ENCODE measurements at regions not wholly inside any gene's neighbourhood (a gene's known extent, or its start where the extent isn't known, plus 50 kb on each side); places are given as distances from the start of the nearest gene placed in this dataset.

- DNase-seq = no peak
Observed at GRCh38 chr20:48292806-48293205, 507.5 kb upstream of the SULF2 start.

GRCh38 chr20:48291896-48292295 lies 506.6 kb upstream of the SULF2 start:
- DNase-seq = no peak

GRCh38 chr20:48288930-48289507 lies 503.7 kb upstream of the SULF2 start:
- no peak for DNase-seq

GRCh38 chr20:48287552-48288170 lies 502.4 kb upstream of the SULF2 start:
- no peak for DNase-seq

GRCh38 chr20:48287021-48287494 lies 501.8 kb upstream of the SULF2 start:
- peak; percentile 12 for DNase-seq

- peak; percentile 52 for DNase-seq
Observed at GRCh38 chr20:48286601-48287000, 501.3 kb upstream of the SULF2 start.

- DNase-seq = no peak
Observed at GRCh38 chr20:48285656-48286055, 500.4 kb upstream of the SULF2 start.

GRCh38 chr20:48284837-48285236 lies 499.6 kb upstream of the SULF2 start:
- no peak for DNase-seq

GRCh38 chr20:48284315-48284714 lies 499.0 kb upstream of the SULF2 start:
- no peak for DNase-seq

GRCh38 chr20:48283470-48284110 lies 498.3 kb upstream of the SULF2 start:
- DNase-seq = no peak

GRCh38 chr20:48282591-48283228 lies 497.4 kb upstream of the SULF2 start:
- DNase-seq = no peak

- DNase-seq = no peak
Observed at GRCh38 chr20:48281501-48281900, 496.2 kb upstream of the SULF2 start.

GRCh38 chr20:48278961-48279481 lies 493.7 kb upstream of the SULF2 start:
- no peak for DNase-seq

GRCh38 chr20:48277266-48277665 lies 492.0 kb upstream of the SULF2 start:
- DNase-seq = no peak

- DNase-seq = no peak
Observed at GRCh38 chr20:48276021-48276342, 490.7 kb upstream of the SULF2 start.

- no peak for DNase-seq
Observed at GRCh38 chr20:48275286-48276020, 490.2 kb upstream of the SULF2 start.

GRCh38 chr20:48273843-48274242 lies 488.6 kb upstream of the SULF2 start:
- DNase-seq = no peak

- DNase-seq = no peak
Observed at GRCh38 chr20:48270885-48271284, 485.6 kb upstream of the SULF2 start.

GRCh38 chr20:48267860-48268633 lies 482.8 kb upstream of the SULF2 start:
- DNase-seq = no peak

GRCh38 chr20:48266571-48266970 lies 481.3 kb upstream of the SULF2 start:
- no peak for DNase-seq

- DNase-seq = no peak
Observed at GRCh38 chr20:48265791-48266190, 480.5 kb upstream of the SULF2 start.

GRCh38 chr20:48262955-48263354 lies 477.7 kb upstream of the SULF2 start:
- no peak for DNase-seq
